H9 (cell line): ENCODE measurements at regions not wholly inside any gene's neighbourhood (a gene's known extent, or its start where the extent isn't known, plus 50 kb on each side); places are given as distances from the start of the nearest gene placed in this dataset.

ENCODE experiments used
- DNase-seq: peaks from one replicate; pipeline ENCODE4 v3.0.0-alpha.2; 2017
- H2AFZ ChIP-seq: one replicate; pipeline ENCODE4 v1.6.1; 2013; ENCODE audit warnings: mild to moderate bottlenecking, low read length, control low read depth, moderate library complexity
- H2AK5ac ChIP-seq: 2 replicates; pipeline ENCODE4 v1.6.1; 2013; ENCODE audit warnings: low read length, control low read depth, mixed read lengths; ENCODE audit not compliant: insufficient read length
- H2BK120ac ChIP-seq: one replicate; pipeline ENCODE4 v1.6.1; 2013; ENCODE audit warnings: low read depth, mild to moderate bottlenecking, low read length, control low read depth, inconsistent platforms; ENCODE audit not compliant: poor library complexity, severe bottlenecking
- H2BK12ac ChIP-seq: 2 replicates; pipeline ENCODE4 v1.6.1; 2013; ENCODE audit warnings: low read length, control low read depth, mixed read lengths, low read depth; ENCODE audit not compliant: insufficient read length
- H2BK15ac ChIP-seq: 2 replicates; pipeline ENCODE4 v1.6.1; 2013; ENCODE audit warnings: low read depth, low read length, control low read depth
- H2BK20ac ChIP-seq: one replicate; pipeline ENCODE4 v1.6.1; 2013; ENCODE audit warnings: low read depth, mild to moderate bottlenecking, low read length, control low read depth, inconsistent platforms; ENCODE audit not compliant: poor library complexity, severe bottlenecking
- H2BK5ac ChIP-seq: 2 replicates; pipeline ENCODE4 v1.6.1; 2013; ENCODE audit warnings: low read length, control low read depth, mixed read lengths; ENCODE audit not compliant: insufficient read length
- H3K14ac ChIP-seq: 2 replicates; pipeline ENCODE4 v1.6.1; 2013; ENCODE audit warnings: low read length, control low read depth; ENCODE audit not compliant: insufficient read depth
- H3K18ac ChIP-seq: 2 replicates; pipeline ENCODE4 v1.6.1; 2013; ENCODE audit warnings: low read depth, mild to moderate bottlenecking, mixed read lengths, low read length, control low read depth; ENCODE audit not compliant: insufficient read length
- H3K23ac ChIP-seq: 2 replicates; pipeline ENCODE4 v1.6.1; 2013; ENCODE audit warnings: low read length, control low read depth, mixed read lengths, low read depth; ENCODE audit not compliant: insufficient read length
- H3K23me2 ChIP-seq: 2 replicates; pipeline ENCODE4 v1.6.1; 2013; ENCODE audit warnings: low read depth, mild to moderate bottlenecking, mixed read lengths, low read length, control low read depth; ENCODE audit not compliant: insufficient read length, poor library complexity, severe bottlenecking
- H3K27ac ChIP-seq: 2 replicates; pipeline ENCODE4 v1.5.1; 2013; ENCODE audit warnings: low read length, control low read depth, mixed read lengths, low read depth; ENCODE audit not compliant: insufficient read length
- H3K27me3 ChIP-seq: 2 replicates; pipeline ENCODE4 v1.6.1; 2013; ENCODE audit warnings: low read length, control low read depth, inconsistent platforms; ENCODE audit not compliant: insufficient read depth
- H3K4ac ChIP-seq: 2 replicates; pipeline ENCODE4 v1.6.1; 2013; ENCODE audit warnings: low read depth, mild to moderate bottlenecking, control low read depth, inconsistent platforms, low read length, moderate library complexity
- H3K4me1 ChIP-seq: 2 replicates; pipeline ENCODE4 v1.6.1; 2013; ENCODE audit warnings: low read length, control low read depth, inconsistent platforms; ENCODE audit not compliant: insufficient read depth
- H3K4me2 ChIP-seq: 2 replicates; pipeline ENCODE4 v1.6.1; 2013; ENCODE audit warnings: low read length, control low read depth, mixed read lengths; ENCODE audit not compliant: insufficient read length, insufficient read depth
- H3K56ac ChIP-seq: 2 replicates; pipeline ENCODE4 v1.6.1; 2013; ENCODE audit warnings: low read depth, mild to moderate bottlenecking, mixed read lengths, low read length, control low read depth; ENCODE audit not compliant: insufficient read length
- H3K79me1 ChIP-seq: 2 replicates; pipeline ENCODE4 v1.6.1; 2013; ENCODE audit warnings: low read depth, mild to moderate bottlenecking, moderate library complexity, low read length, control low read depth, inconsistent platforms; ENCODE audit not compliant: insufficient read depth, poor library complexity, severe bottlenecking
- H3K79me2 ChIP-seq: 2 replicates; pipeline ENCODE4 v1.6.1; 2013; ENCODE audit warnings: low read length, control low read depth, inconsistent platforms; ENCODE audit not compliant: insufficient read depth
- H3K9ac ChIP-seq: 2 replicates; pipeline ENCODE4 v1.6.1; 2013; ENCODE audit warnings: low read length, control low read depth, mixed read lengths; ENCODE audit not compliant: insufficient read length; ENCODE audit errors: extremely low read depth
- H3K9me3 ChIP-seq: one replicate; pipeline ENCODE4 v1.6.1; 2013; ENCODE audit warnings: low read depth, low read length, inconsistent platforms; ENCODE audit not compliant: control insufficient read depth
- H3T11ph ChIP-seq: one replicate; pipeline ENCODE4 v1.6.1; 2013; ENCODE audit warnings: mild to moderate bottlenecking, low read length, control low read depth, inconsistent platforms
- H4K20me1 ChIP-seq: one replicate; pipeline ENCODE4 v1.6.1; 2013; ENCODE audit not compliant: control insufficient read depth, insufficient read length, insufficient read depth
- H4K5ac ChIP-seq: 2 replicates; pipeline ENCODE4 v1.6.1; 2013; ENCODE audit warnings: low read depth, mild to moderate bottlenecking, mixed read lengths, low read length, control low read depth; ENCODE audit not compliant: insufficient read length
- H4K8ac ChIP-seq: replicated peaks from 2 replicates; pipeline ENCODE4 v1.6.1; 2013; ENCODE audit warnings: low read length, control low read depth, mixed read lengths, low read depth; ENCODE audit not compliant: insufficient read length
- H4K91ac ChIP-seq: 2 replicates; pipeline ENCODE4 v1.6.1; 2013; ENCODE audit warnings: low read depth, mild to moderate bottlenecking, moderate library complexity, mixed read lengths, low read length, control low read depth; ENCODE audit not compliant: insufficient read length
- H3K27ac Mint-ChIP-seq, 3 experiments: 2 replicates in 2 of 3; 3 replicates in 1 of 3; pipeline ENCODE4 v1.8.0; 2020 to 2021; ENCODE audit warnings: mixed read lengths in 3 of 3, mild to moderate bottlenecking in 1 of 3, moderate library complexity in 1 of 3
- H3K27me3 Mint-ChIP-seq: 2 replicates; pipeline ENCODE4 v1.8.0; 2021; ENCODE audit warnings: low read depth, mild to moderate bottlenecking, moderate library complexity, mixed read lengths
- H3K36me3 Mint-ChIP-seq, 3 experiments: 2 replicates in 2 of 3; 3 replicates in 1 of 3; pipeline ENCODE4 v1.8.0; 2020 to 2021; ENCODE audit warnings: low read depth in 3 of 3, mixed read lengths in 3 of 3; ENCODE audit not compliant: insufficient read depth in 1 of 3
- H3K4me1 Mint-ChIP-seq, 2 experiments: 2 replicates each; pipeline ENCODE4 v1.8.0; 2020; ENCODE audit warnings: mixed read lengths in 2 of 2
- H3K4me3 Mint-ChIP-seq, 2 experiments: 2 replicates in 1 of 2; 3 replicates in 1 of 2; pipeline ENCODE4 v1.8.0; 2020 to 2021; ENCODE audit warnings: mild to moderate bottlenecking in 2 of 2, mixed read lengths in 2 of 2, moderate library complexity in 1 of 2
- H3K9me3 Mint-ChIP-seq, 2 experiments: 2 replicates in 1 of 2; 3 replicates in 1 of 2; pipeline ENCODE4 v1.8.0; 2020; ENCODE audit warnings: mild to moderate bottlenecking in 2 of 2, mixed read lengths in 2 of 2, moderate library complexity in 1 of 2
- CTCF ChIP-seq: fragments of 200-600 bp; sonication (generic); conservative IDR thresholded peaks from 3 replicates; pipeline ENCODE4 v1.8.0; 2021; ENCODE audit warnings: antibody characterized with exemption, mild to moderate bottlenecking

GRCh38 chr21:38142224-38142623 lies 114.6 kb upstream of the KCNJ15 start:
- no peak overlapping the region for H4K91ac ChIP-seq
- H3K4me3 Mint-ChIP-seq: no peak overlapping the region
- no peak overlapping the region for H2BK20ac ChIP-seq
- no peak overlapping the region for H3K27ac ChIP-seq
- H2BK15ac ChIP-seq: no peak overlapping the region
- no peak overlapping the region for H2BK12ac ChIP-seq
- no peak overlapping the region for H3K18ac ChIP-seq
- H3K23me2 ChIP-seq: no peaks in the 10 kb centered on the region
- H4K8ac ChIP-seq: no peak overlapping the region
- no peak overlapping the region for H4K5ac ChIP-seq
- H3K9me3 ChIP-seq: no peaks in the 10 kb centered on the region
- no peak overlapping the region for H2BK5ac ChIP-seq
- H3K4me1 ChIP-seq: no peaks in the 10 kb centered on the region
- TF ChIP-seq CTCF: no peak
- no peak for DNase-seq
- H3K4ac ChIP-seq: no peak overlapping the region
- no peak overlapping the region for H3T11ph ChIP-seq
- no peak overlapping the region for H2AK5ac ChIP-seq
- no peak overlapping the region for H3K14ac ChIP-seq
- H3K4me2 ChIP-seq: no peak overlapping the region
- peaks cover 4 to 7% (median 4%) of the 10 kb centered on the region in 3 experiments; a peak in 5 of 7 replicates for H3K36me3 Mint-ChIP-seq
- no peak overlapping the region for H3K9ac ChIP-seq
- no peak overlapping the region for H2AFZ ChIP-seq
- no peak overlapping the region for H2BK120ac ChIP-seq
- no peak overlapping the region for H3K56ac ChIP-seq
- no peaks in the 10 kb centered on the region for H3K79me2 ChIP-seq
- no peaks in the 10 kb centered on the region for H3K27me3 ChIP-seq
- peaks cover 12 to 14% of the 10 kb centered on the region in 2 experiments for H3K9me3 Mint-ChIP-seq
- no peaks in the 10 kb centered on the region for H4K20me1 ChIP-seq
- H3K23ac ChIP-seq: no peak overlapping the region
- H3K4me1 Mint-ChIP-seq: peaks cover 0 to 4% of the 10 kb centered on the region in 2 experiments; a peak in 3 of 4 replicates
- no peak overlapping the region for H3K27ac Mint-ChIP-seq
- H3K27me3 Mint-ChIP-seq: peaks cover 1% of the 10 kb centered on the region
- H3K79me1 ChIP-seq: no peaks in the 10 kb centered on the region
